WTC11 (cell line): ENCODE measurements at regions not wholly inside any gene's neighbourhood (a gene's known extent, or its start where the extent isn't known, plus 50 kb on each side); places are given as distances from the start of the nearest gene placed in this dataset.

Experiments
- CREB1 ChIP-seq: sonication (generic); formaldehyde crosslinking; IDR thresholded peaks from 2 replicates; pipeline ENCODE4 v1.8.0; 2023; ENCODE audit warnings: mild to moderate bottlenecking, missing genetic modification reagents
- IRF2 ChIP-seq: sonication (generic); formaldehyde crosslinking; IDR thresholded peaks from 2 replicates; pipeline ENCODE4 v1.8.0; 2022; ENCODE audit warnings: low read depth, missing genetic modification reagents, borderline replicate concordance
- MYBL2 ChIP-seq: sonication (generic); formaldehyde crosslinking; IDR thresholded peaks from 2 replicates; pipeline ENCODE4 v1.8.1; 2023; ENCODE audit warnings: mild to moderate bottlenecking, moderate library complexity, missing genetic modification reagents
- PRDM15 ChIP-seq: sonication (generic); formaldehyde crosslinking; IDR thresholded peaks from 2 replicates; pipeline ENCODE4 v1.8.0; 2022; ENCODE audit warnings: missing genetic modification reagents
- PRRX2 ChIP-seq: fragments of 250-450 bp; sonication (Bioruptor Pico); IDR thresholded peaks from 2 replicates; pipeline ENCODE4 v1.8.0; 2021; ENCODE audit warnings: mild to moderate bottlenecking
- SP1 ChIP-seq: sonication (generic); formaldehyde crosslinking; conservative IDR thresholded peaks from 2 replicates; pipeline ENCODE4 v1.8.1; 2022; ENCODE audit warnings: missing genetic modification reagents
- ZNF425 ChIP-seq: fragments of 250-450 bp; sonication (Bioruptor Pico); conservative IDR thresholded peaks from 2 replicates; pipeline ENCODE4 v1.9.0; 2021; ENCODE audit warnings: mild to moderate bottlenecking
- TF ChIP-seq, protein P1 (sequence below): fragments of 200-600 bp; IDR thresholded peaks from 2 replicates; pipeline ENCODE4 v1.8.0; 2022; ENCODE audit warnings: antibody characterized with exemption
- TF ChIP-seq, protein P2 (sequence below): sonication (generic); formaldehyde crosslinking; IDR thresholded peaks from 2 replicates; pipeline ENCODE4 v1.8.1; 2022; ENCODE audit warnings: mild to moderate bottlenecking, missing genetic modification reagents, moderate library complexity, borderline replicate concordance

- TF ChIP-seq MYBL2 (CRISPR knock-in tag), result no peak
- TF ChIP-seq ZNF425 (CRISPR knock-in tag), result no peak
- TF ChIP-seq, protein P1, sequence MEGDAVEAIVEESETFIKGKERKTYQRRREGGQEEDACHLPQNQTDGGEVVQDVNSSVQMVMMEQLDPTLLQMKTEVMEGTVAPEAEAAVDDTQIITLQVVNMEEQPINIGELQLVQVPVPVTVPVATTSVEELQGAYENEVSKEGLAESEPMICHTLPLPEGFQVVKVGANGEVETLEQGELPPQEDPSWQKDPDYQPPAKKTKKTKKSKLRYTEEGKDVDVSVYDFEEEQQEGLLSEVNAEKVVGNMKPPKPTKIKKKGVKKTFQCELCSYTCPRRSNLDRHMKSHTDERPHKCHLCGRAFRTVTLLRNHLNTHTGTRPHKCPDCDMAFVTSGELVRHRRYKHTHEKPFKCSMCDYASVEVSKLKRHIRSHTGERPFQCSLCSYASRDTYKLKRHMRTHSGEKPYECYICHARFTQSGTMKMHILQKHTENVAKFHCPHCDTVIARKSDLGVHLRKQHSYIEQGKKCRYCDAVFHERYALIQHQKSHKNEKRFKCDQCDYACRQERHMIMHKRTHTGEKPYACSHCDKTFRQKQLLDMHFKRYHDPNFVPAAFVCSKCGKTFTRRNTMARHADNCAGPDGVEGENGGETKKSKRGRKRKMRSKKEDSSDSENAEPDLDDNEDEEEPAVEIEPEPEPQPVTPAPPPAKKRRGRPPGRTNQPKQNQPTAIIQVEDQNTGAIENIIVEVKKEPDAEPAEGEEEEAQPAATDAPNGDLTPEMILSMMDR, result no peak
- TF ChIP-seq, protein P2, sequence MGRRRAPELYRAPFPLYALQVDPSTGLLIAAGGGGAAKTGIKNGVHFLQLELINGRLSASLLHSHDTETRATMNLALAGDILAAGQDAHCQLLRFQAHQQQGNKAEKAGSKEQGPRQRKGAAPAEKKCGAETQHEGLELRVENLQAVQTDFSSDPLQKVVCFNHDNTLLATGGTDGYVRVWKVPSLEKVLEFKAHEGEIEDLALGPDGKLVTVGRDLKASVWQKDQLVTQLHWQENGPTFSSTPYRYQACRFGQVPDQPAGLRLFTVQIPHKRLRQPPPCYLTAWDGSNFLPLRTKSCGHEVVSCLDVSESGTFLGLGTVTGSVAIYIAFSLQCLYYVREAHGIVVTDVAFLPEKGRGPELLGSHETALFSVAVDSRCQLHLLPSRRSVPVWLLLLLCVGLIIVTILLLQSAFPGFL, result no peak
- no peak for TF ChIP-seq IRF2
- no peak for TF ChIP-seq CREB1
- no peak for TF ChIP-seq PRDM15 (CRISPR knock-in tag)
- TF ChIP-seq SP1, result no peak
- no peak for TF ChIP-seq PRRX2 (CRISPR knock-in tag)
Observed at GRCh38 chr13:47135800-47136503, 239.1 kb upstream of the HTR2A start.
